ENCODE measurements at regions not wholly inside any gene's neighbourhood (a gene's known extent, or its start where the extent isn't known, plus 50 kb on each side); places are given as distances from the start of the nearest gene placed in this dataset.
"Not testable (repeated sequence)": the region's sequence is repeated elsewhere in the genome, so short reads cannot be mapped to it uniquely, and the experiment has no call there.

- DNase-seq: no peak
These were observed 74.3 kb upstream of the SSBP2 start for GRCh38 chr5:81825237-81825636.

- DNase-seq: not testable (repeated sequence)
These were observed 72.8 kb upstream of the SSBP2 start for GRCh38 chr5:81823736-81824135.

- DNase-seq: no peak
These were observed 70.0 kb upstream of the SSBP2 start for GRCh38 chr5:81820863-81821262.

GRCh38 chr5:81820318-81820636 is 69.4 kb upstream of the SSBP2 start:
- no peak for DNase-seq

- no peak for DNase-seq
These were observed 68.8 kb upstream of the SSBP2 start for GRCh38 chr5:81819556-81820317.

GRCh38 chr5:81817980-81818379 is 67.1 kb upstream of the SSBP2 start:
- no peak for DNase-seq

GRCh38 chr5:81817086-81817485 is 66.2 kb upstream of the SSBP2 start:
- DNase-seq: no peak

GRCh38 chr5:81815321-81815720 is 64.4 kb upstream of the SSBP2 start:
- no peak for DNase-seq

- no peak for DNase-seq
These were observed 57.2 kb upstream of the SSBP2 start for GRCh38 chr5:81808106-81808505.

GRCh38 chr5:81805086-81805485 is 54.2 kb upstream of the SSBP2 start:
- DNase-seq: no peak

GRCh38 chr5:81803812-81804211 is 52.9 kb upstream of the SSBP2 start:
- DNase-seq: no peak

GRCh38 chr5:81802625-81803024 is 51.7 kb upstream of the SSBP2 start:
- DNase-seq: no peak

- no peak for DNase-seq
These were observed 51.1 kb upstream of the SSBP2 start for GRCh38 chr5:81802020-81802419.

- DNase-seq: no peak
These were observed 49.9 kb upstream of the SSBP2 start for GRCh38 chr5:81800797-81801196.
